ENCODE measurements at regions not wholly inside any gene's neighbourhood (a gene's known extent, or its start where the extent isn't known, plus 50 kb on each side); places are given as distances from the start of the nearest gene placed in this dataset.

GRCh38 chr20:22499515-22500166 lies 84.7 kb downstream of the FOXA2 start:
- CTCF ChIA-PET = no interaction called here
- no peak for DNase-seq
- Mint-ChIP-seq H3K4me1 (no peaks in the 10 kb centered on the region), H3K27ac (no peak overlapping the region), H3K27me3 (no peaks in the 10 kb centered on the region), H3K9me3 (no peaks in the 10 kb centered on the region), H3K36me3 (ENCODE audit: low read depth) (no peaks in the 10 kb centered on the region), H3K4me3 (no peak overlapping the region)
- POLR2A ChIA-PET = no interaction called here

DNA sequence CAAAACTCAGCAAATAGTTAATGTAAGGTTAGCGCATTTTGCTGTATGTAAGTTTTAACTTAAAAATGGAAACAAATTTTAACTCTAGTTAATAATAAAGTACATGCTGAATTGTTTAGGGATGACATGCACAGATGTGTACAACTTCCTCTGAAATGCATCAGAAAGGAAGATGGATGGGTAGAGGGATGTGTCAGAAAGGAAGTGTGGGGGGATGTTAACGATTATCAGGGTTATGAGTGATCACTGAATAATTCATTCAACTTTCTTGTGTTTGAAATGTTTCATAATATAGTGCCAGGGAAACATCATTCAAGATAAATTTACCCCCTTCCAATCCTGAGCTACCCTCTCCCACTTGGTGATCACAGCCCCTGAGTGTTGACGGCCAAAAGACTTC lies 87.6 kb downstream of the FOXA2 start:
- DNase-seq = no peak
- no peak overlapping the region for H3K27ac Mint-ChIP-seq
- no peak overlapping the region for H3K4me3 Mint-ChIP-seq
- POLR2A ChIA-PET = no interaction called here
- H3K36me3 Mint-ChIP-seq (ENCODE audit: low read depth) = no peaks in the 10 kb centered on the region
- H3K9me3 Mint-ChIP-seq = no peaks in the 10 kb centered on the region
- H3K27me3 Mint-ChIP-seq = no peaks in the 10 kb centered on the region
- CTCF ChIA-PET = no interaction called here
- H3K4me1 Mint-ChIP-seq = no peaks in the 10 kb centered on the region

DNA sequence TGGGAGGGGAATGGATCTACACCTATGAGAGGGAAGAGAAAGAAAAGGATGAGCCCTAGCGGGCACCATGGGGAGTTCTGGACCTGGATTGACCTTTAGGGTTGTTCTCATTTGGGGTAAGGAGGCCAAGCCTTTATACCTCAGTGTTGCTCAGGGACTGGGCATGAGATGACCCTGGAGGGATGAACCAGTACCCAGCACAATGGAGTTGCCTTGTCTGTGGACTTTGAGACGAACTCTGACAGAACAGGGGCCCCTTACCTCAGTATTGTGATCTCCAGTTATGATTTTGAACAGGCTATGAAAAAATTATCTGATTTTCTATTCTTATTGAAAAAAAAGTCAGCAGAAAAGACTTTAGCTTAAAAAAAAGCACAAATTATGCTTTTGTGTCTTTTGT lies 88.6 kb downstream of the FOXA2 start:
- DNase-seq = no peak
- Mint-ChIP-seq H3K4me1 (no peaks in the 10 kb centered on the region), H3K9me3 (no peaks in the 10 kb centered on the region), H3K27ac (no peak overlapping the region), H3K36me3 (ENCODE audit: low read depth) (no peaks in the 10 kb centered on the region), H3K4me3 (no peak overlapping the region), H3K27me3 (no peaks in the 10 kb centered on the region)
- CTCF ChIA-PET = no interaction called here
- POLR2A ChIA-PET = no interaction called here

DNA sequence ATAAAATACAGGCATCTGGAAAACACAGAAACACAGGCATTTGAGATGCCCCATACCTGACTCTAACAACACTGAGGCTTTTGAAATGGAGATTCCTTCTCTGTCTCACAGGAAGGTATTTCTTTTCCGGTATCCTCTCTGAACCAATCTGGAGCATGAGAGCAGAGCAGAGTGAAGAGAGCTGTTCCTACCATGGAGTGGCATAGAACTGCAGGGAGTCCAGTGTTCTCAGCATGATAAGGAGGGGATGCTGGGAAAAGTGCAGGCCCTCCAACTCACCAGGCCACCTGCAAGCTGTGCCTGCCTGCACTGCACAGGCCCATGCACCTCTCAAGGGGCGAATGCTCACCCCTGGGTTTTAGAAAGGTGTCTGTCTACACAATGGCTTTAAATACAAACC lies 89.2 kb downstream of the FOXA2 start:
- Mint-ChIP-seq H3K27me3 (no peaks in the 10 kb centered on the region), H3K36me3 (ENCODE audit: low read depth) (no peaks in the 10 kb centered on the region), H3K9me3 (no peaks in the 10 kb centered on the region), H3K27ac (no peak overlapping the region), H3K4me1 (no peaks in the 10 kb centered on the region), H3K4me3 (no peak overlapping the region)
- ChIA-PET CTCF (interaction anchor here (0.6 kb wide), 1 partner anchor 639 kb away, joined by 3 read pairs; no protein-coding TSS in a partner anchor), POLR2A (no interaction called here)
- DNase-seq = no peak

GRCh38 chr20:22492497-22492896 lies 91.9 kb downstream of the FOXA2 start:
- H3K4me1 Mint-ChIP-seq = no peaks in the 10 kb centered on the region
- no peak overlapping the region for H3K27ac Mint-ChIP-seq
- no peak overlapping the region for H3K4me3 Mint-ChIP-seq
- CTCF ChIA-PET = interaction anchor here (0.5 kb wide), 1 partner anchor 74 kb away, joined by 3 read pairs; no protein-coding TSS in a partner anchor
- no peak for DNase-seq
- no peaks in the 10 kb centered on the region for H3K9me3 Mint-ChIP-seq
- H3K36me3 Mint-ChIP-seq (ENCODE audit: low read depth) = no peaks in the 10 kb centered on the region
- POLR2A ChIA-PET = no interaction called here
- no peaks in the 10 kb centered on the region for H3K27me3 Mint-ChIP-seq

GRCh38 chr20:22491194-22491505 lies 93.2 kb downstream of the FOXA2 start:
- Mint-ChIP-seq H3K9me3 (no peaks in the 10 kb centered on the region), H3K27me3 (no peaks in the 10 kb centered on the region), H3K27ac (no peak overlapping the region), H3K4me1 (no peaks in the 10 kb centered on the region), H3K36me3 (ENCODE audit: low read depth) (no peaks in the 10 kb centered on the region), H3K4me3 (no peak overlapping the region)
- CTCF ChIA-PET = interaction anchor here (0.6 kb wide), 1 partner anchor 1862 kb away, joined by 4 read pairs; no protein-coding TSS in a partner anchor
- DNase-seq = no peak
- POLR2A ChIA-PET = interaction anchor here (0.7 kb wide), 1 partner anchor 28 kb away, joined by 3 read pairs; no protein-coding TSS in a partner anchor

- Mint-ChIP-seq H3K27ac (no peak overlapping the region), H3K4me3 (no peak overlapping the region), H3K4me1 (no peaks in the 10 kb centered on the region), H3K9me3 (no peaks in the 10 kb centered on the region), H3K36me3 (ENCODE audit: low read depth) (no peaks in the 10 kb centered on the region), H3K27me3 (no peaks in the 10 kb centered on the region)
- POLR2A ChIA-PET = interaction anchor here (0.7 kb wide), 1 partner anchor 28 kb away, joined by 3 read pairs; no protein-coding TSS in a partner anchor
- CTCF ChIA-PET = interaction anchor here (0.6 kb wide), 1 partner anchor 22 kb away, joined by 4 read pairs; no protein-coding TSS in a partner anchor
- no peak for DNase-seq
Observed at GRCh38 chr20:22490287-22491193, 93.8 kb downstream of the FOXA2 start.

- CTCF ChIA-PET = no interaction called here
Observed at GRCh38 chr20:22489626-22490286, 94.6 kb downstream of the FOXA2 start.

GRCh38 chr20:22480336-22480735 lies 104.0 kb downstream of the FOXA2 start:
- POLR2A ChIA-PET = no interaction called here

More at GRCh38 chr20:22489626-22490286, 94.6 kb downstream of the FOXA2 start:
- DNase-seq = no peak
- POLR2A ChIA-PET = no interaction called here
- no peaks in the 10 kb centered on the region for H3K9me3 Mint-ChIP-seq
- no peaks in the 10 kb centered on the region for H3K4me1 Mint-ChIP-seq
- no peaks in the 10 kb centered on the region for H3K27me3 Mint-ChIP-seq
- H3K36me3 Mint-ChIP-seq (ENCODE audit: low read depth) = no peaks in the 10 kb centered on the region
- no peak overlapping the region for H3K27ac Mint-ChIP-seq
- no peak overlapping the region for H3K4me3 Mint-ChIP-seq

DNA sequence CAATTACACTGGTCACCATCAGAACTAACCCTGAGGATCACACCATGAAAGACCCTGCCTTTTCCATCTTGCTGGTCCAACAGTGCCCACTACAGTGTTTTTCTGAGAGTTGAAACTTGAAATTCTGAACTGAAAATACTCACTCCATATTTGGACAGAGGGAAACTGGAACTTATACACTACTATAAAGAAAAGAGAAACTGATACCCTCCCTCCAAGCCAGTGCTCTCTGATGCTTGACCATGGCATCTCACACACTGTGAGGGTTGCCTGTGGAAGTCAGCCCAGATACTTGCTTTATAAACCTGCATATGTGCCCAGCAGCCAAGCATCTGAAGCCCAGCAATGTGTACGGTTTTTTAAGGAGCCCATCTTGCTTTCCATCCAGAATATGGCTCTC lies 108.7 kb downstream of the FOXA2 start:
- Mint-ChIP-seq H3K4me3 (no peak overlapping the region), H3K4me1 (no peaks in the 10 kb centered on the region), H3K27ac (no peak overlapping the region), H3K27me3 (no peaks in the 10 kb centered on the region), H3K36me3 (ENCODE audit: low read depth) (no peaks in the 10 kb centered on the region), H3K9me3 (peaks cover 11% of the 10 kb centered on the region)
- POLR2A ChIA-PET = no interaction called here
- CTCF ChIA-PET = no interaction called here
- DNase-seq = no peak

More at GRCh38 chr20:22480336-22480735, 104.0 kb downstream of the FOXA2 start:
- CTCF ChIA-PET = no interaction called here
- no peaks in the 10 kb centered on the region for H3K36me3 Mint-ChIP-seq (ENCODE audit: low read depth)
- no peak overlapping the region for H3K27ac Mint-ChIP-seq
- peaks cover 2% of the 10 kb centered on the region for H3K9me3 Mint-ChIP-seq
- DNase-seq = no peak
- H3K4me3 Mint-ChIP-seq = no peak overlapping the region
- no peaks in the 10 kb centered on the region for H3K4me1 Mint-ChIP-seq
- no peaks in the 10 kb centered on the region for H3K27me3 Mint-ChIP-seq

DNA sequence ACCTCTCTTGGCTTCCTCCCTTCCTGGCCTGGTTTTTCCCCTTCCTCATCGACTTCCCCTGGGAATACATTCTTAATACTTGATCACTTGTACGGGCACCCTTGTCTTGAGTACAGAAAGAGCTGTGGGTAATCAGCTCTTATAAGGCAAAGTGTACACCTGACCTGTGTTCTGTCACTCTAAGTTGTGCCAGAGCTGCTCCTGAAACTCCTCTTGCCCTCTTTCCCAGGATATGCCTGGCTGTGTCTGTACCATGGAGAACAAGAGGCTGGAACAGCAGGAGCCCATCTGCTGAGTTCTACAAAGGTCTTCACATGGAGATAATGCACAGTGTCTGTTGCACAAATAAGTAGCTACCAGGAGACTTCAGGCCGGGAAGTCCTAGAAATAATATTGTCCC lies 110.1 kb downstream of the FOXA2 start:
- Mint-ChIP-seq H3K27me3 (no peaks in the 10 kb centered on the region), H3K9me3 (peaks cover 11% of the 10 kb centered on the region), H3K36me3 (ENCODE audit: low read depth) (no peaks in the 10 kb centered on the region), H3K27ac (no peak overlapping the region), H3K4me3 (no peak overlapping the region), H3K4me1 (no peaks in the 10 kb centered on the region)
- ChIA-PET POLR2A (no interaction called here), CTCF (no interaction called here)
- no peak for DNase-seq

DNA sequence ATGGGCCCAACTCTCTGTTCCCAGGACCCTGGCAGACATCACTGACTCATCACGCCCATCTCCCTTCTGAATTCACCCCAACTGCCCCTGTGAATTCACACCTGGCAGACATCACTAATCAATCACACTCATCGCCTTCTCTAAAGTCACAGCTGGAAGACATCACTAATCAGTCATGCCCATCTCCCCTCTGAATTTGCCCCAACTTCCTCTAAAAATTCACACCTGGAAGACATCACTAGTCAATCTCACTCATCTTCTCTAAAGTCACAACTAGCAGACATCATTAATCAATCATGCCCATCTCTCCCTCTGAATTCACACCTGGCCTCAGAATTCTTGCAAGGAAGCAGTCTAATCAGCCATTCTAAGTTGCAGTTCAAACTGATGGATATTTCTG lies 111.1 kb downstream of the FOXA2 start:
- Mint-ChIP-seq H3K27ac (no peak overlapping the region), H3K4me1 (no peaks in the 10 kb centered on the region), H3K36me3 (ENCODE audit: low read depth) (no peaks in the 10 kb centered on the region), H3K27me3 (no peaks in the 10 kb centered on the region), H3K9me3 (peaks cover 11% of the 10 kb centered on the region), H3K4me3 (no peak overlapping the region)
- CTCF ChIA-PET = interaction anchor here (0.6 kb wide), 1 partner anchor 212 kb away, joined by 5 read pairs; no protein-coding TSS in a partner anchor
- POLR2A ChIA-PET = no interaction called here
- DNase-seq = no peak

DNA sequence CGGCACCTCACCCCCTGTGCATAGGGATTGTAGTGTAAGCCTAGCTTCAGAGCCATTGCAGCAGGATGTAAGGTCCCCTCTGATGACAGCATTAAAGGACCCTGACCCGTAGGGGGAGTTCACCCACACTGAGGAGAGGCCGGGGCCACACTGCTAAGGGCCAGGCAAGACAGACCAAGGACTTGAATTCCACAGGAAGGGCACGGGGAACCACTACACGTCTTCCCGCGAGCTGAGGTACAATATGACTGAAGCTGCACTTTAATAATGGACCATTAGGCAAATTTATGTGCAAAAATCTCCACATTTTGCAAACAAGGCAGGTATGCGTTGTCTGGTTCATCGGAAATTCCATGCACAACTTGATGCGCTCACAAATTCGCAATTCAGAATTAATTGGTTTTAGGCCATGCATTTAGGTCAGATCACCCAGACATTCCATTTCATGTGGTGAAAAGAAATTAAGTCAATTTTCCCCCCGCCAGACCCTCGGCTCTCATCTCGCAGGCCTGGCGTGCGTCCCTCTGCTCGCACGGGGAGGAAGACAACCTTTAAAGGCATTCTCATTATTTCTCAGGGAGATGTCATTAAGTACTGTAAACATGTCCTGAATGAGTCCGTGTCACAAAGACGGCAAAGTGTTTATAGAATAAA lies 111.8 kb downstream of the FOXA2 start:
- H3K4me1 Mint-ChIP-seq = no peaks in the 10 kb centered on the region
- no peaks in the 10 kb centered on the region for H3K36me3 Mint-ChIP-seq (ENCODE audit: low read depth)
- CTCF ChIA-PET = interaction anchor here (0.6 kb wide), 1 partner anchor 213 kb away, joined by 5 read pairs; no protein-coding TSS in a partner anchor
- no peak overlapping the region for H3K4me3 Mint-ChIP-seq
- no peaks in the 10 kb centered on the region for H3K27me3 Mint-ChIP-seq
- DNase-seq = no peak
- POLR2A ChIA-PET = no interaction called here
- H3K27ac Mint-ChIP-seq = no peak overlapping the region
- H3K9me3 Mint-ChIP-seq = peaks cover 11% of the 10 kb centered on the region

All from activated CD4-positive, alpha-beta T cell treated with anti-CD3 and anti-CD28 coated beads, Interleukin-2, amount 10 ng/mL, durations not matched to agents 7 days and 5 days (primary cell).